ENCODE measurements at regions not wholly inside any gene's neighbourhood (a gene's known extent, or its start where the extent isn't known, plus 50 kb on each side); places are given as distances from the start of the nearest gene placed in this dataset.

DNA sequence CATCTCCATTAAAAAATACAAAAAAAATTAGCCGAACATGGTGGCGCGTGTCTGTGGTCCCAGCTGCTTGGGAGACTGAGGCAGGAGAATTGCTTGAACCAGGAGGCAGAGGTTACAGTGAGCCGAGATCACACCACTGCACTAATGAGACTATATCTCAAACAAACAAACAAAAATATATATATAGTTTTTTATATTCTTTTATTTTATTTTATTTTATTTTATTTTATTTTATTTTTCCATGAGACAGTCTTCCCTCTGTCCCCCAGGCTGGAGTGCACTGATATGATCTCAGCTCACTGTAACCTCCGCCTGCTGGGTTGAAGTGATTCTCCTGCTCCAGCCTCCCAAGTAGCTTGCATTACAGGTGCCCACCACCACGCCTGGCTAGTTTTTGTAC is 79.5 kb downstream of the IRF2BPL start:
- TF ChIP-seq, protein P1, sequence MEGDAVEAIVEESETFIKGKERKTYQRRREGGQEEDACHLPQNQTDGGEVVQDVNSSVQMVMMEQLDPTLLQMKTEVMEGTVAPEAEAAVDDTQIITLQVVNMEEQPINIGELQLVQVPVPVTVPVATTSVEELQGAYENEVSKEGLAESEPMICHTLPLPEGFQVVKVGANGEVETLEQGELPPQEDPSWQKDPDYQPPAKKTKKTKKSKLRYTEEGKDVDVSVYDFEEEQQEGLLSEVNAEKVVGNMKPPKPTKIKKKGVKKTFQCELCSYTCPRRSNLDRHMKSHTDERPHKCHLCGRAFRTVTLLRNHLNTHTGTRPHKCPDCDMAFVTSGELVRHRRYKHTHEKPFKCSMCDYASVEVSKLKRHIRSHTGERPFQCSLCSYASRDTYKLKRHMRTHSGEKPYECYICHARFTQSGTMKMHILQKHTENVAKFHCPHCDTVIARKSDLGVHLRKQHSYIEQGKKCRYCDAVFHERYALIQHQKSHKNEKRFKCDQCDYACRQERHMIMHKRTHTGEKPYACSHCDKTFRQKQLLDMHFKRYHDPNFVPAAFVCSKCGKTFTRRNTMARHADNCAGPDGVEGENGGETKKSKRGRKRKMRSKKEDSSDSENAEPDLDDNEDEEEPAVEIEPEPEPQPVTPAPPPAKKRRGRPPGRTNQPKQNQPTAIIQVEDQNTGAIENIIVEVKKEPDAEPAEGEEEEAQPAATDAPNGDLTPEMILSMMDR (IDR thresholded peaks at IDR 0.05), result no peak
- TF ChIP-seq POLR2A (IDR thresholded peaks at IDR 0.05) (no peak), POLR2AphosphoS5 (IDR thresholded peaks at IDR 0.05) (no peak)
